H9 (cell line): ENCODE measurements at regions not wholly inside any gene's neighbourhood (a gene's known extent, or its start where the extent isn't known, plus 50 kb on each side); places are given as distances from the start of the nearest gene placed in this dataset.
"Not testable (repeated sequence)": the region's sequence is repeated elsewhere in the genome, so short reads cannot be mapped to it uniquely, and the experiment has no call there.

Experiments used
- DNase-seq: peaks from one replicate; pipeline ENCODE4 v3.0.0-alpha.2; 2017
- H2AFZ ChIP-seq: one replicate; pipeline ENCODE4 v1.6.1; 2013; ENCODE audit warnings: mild to moderate bottlenecking, low read length, control low read depth, moderate library complexity
- H2AK5ac ChIP-seq: 2 replicates; pipeline ENCODE4 v1.6.1; 2013; ENCODE audit warnings: low read length, control low read depth, mixed read lengths; ENCODE audit not compliant: insufficient read length
- H2BK120ac ChIP-seq: one replicate; pipeline ENCODE4 v1.6.1; 2013; ENCODE audit warnings: low read depth, mild to moderate bottlenecking, low read length, control low read depth, inconsistent platforms; ENCODE audit not compliant: poor library complexity, severe bottlenecking
- H2BK12ac ChIP-seq: 2 replicates; pipeline ENCODE4 v1.6.1; 2013; ENCODE audit warnings: low read length, control low read depth, mixed read lengths, low read depth; ENCODE audit not compliant: insufficient read length
- H2BK15ac ChIP-seq: 2 replicates; pipeline ENCODE4 v1.6.1; 2013; ENCODE audit warnings: low read depth, low read length, control low read depth
- H2BK20ac ChIP-seq: one replicate; pipeline ENCODE4 v1.6.1; 2013; ENCODE audit warnings: low read depth, mild to moderate bottlenecking, low read length, control low read depth, inconsistent platforms; ENCODE audit not compliant: poor library complexity, severe bottlenecking
- H2BK5ac ChIP-seq: 2 replicates; pipeline ENCODE4 v1.6.1; 2013; ENCODE audit warnings: low read length, control low read depth, mixed read lengths; ENCODE audit not compliant: insufficient read length
- H3K14ac ChIP-seq: 2 replicates; pipeline ENCODE4 v1.6.1; 2013; ENCODE audit warnings: low read length, control low read depth; ENCODE audit not compliant: insufficient read depth
- H3K18ac ChIP-seq: 2 replicates; pipeline ENCODE4 v1.6.1; 2013; ENCODE audit warnings: low read depth, mild to moderate bottlenecking, mixed read lengths, low read length, control low read depth; ENCODE audit not compliant: insufficient read length
- H3K23ac ChIP-seq: 2 replicates; pipeline ENCODE4 v1.6.1; 2013; ENCODE audit warnings: low read length, control low read depth, mixed read lengths, low read depth; ENCODE audit not compliant: insufficient read length
- H3K23me2 ChIP-seq: 2 replicates; pipeline ENCODE4 v1.6.1; 2013; ENCODE audit warnings: low read depth, mild to moderate bottlenecking, mixed read lengths, low read length, control low read depth; ENCODE audit not compliant: insufficient read length, poor library complexity, severe bottlenecking
- H3K27ac ChIP-seq: 2 replicates; pipeline ENCODE4 v1.5.1; 2013; ENCODE audit warnings: low read length, control low read depth, mixed read lengths, low read depth; ENCODE audit not compliant: insufficient read length
- H3K27me3 ChIP-seq: 2 replicates; pipeline ENCODE4 v1.6.1; 2013; ENCODE audit warnings: low read length, control low read depth, inconsistent platforms; ENCODE audit not compliant: insufficient read depth
- H3K4ac ChIP-seq: 2 replicates; pipeline ENCODE4 v1.6.1; 2013; ENCODE audit warnings: low read depth, mild to moderate bottlenecking, control low read depth, inconsistent platforms, low read length, moderate library complexity
- H3K4me1 ChIP-seq: 2 replicates; pipeline ENCODE4 v1.6.1; 2013; ENCODE audit warnings: low read length, control low read depth, inconsistent platforms; ENCODE audit not compliant: insufficient read depth
- H3K4me2 ChIP-seq: 2 replicates; pipeline ENCODE4 v1.6.1; 2013; ENCODE audit warnings: low read length, control low read depth, mixed read lengths; ENCODE audit not compliant: insufficient read length, insufficient read depth
- H3K56ac ChIP-seq: 2 replicates; pipeline ENCODE4 v1.6.1; 2013; ENCODE audit warnings: low read depth, mild to moderate bottlenecking, mixed read lengths, low read length, control low read depth; ENCODE audit not compliant: insufficient read length
- H3K79me1 ChIP-seq: 2 replicates; pipeline ENCODE4 v1.6.1; 2013; ENCODE audit warnings: low read depth, mild to moderate bottlenecking, moderate library complexity, low read length, control low read depth, inconsistent platforms; ENCODE audit not compliant: insufficient read depth, poor library complexity, severe bottlenecking
- H3K79me2 ChIP-seq: 2 replicates; pipeline ENCODE4 v1.6.1; 2013; ENCODE audit warnings: low read length, control low read depth, inconsistent platforms; ENCODE audit not compliant: insufficient read depth
- H3K9ac ChIP-seq: 2 replicates; pipeline ENCODE4 v1.6.1; 2013; ENCODE audit warnings: low read length, control low read depth, mixed read lengths; ENCODE audit not compliant: insufficient read length; ENCODE audit errors: extremely low read depth
- H3K9me3 ChIP-seq: one replicate; pipeline ENCODE4 v1.6.1; 2013; ENCODE audit warnings: low read depth, low read length, inconsistent platforms; ENCODE audit not compliant: control insufficient read depth
- H3T11ph ChIP-seq: one replicate; pipeline ENCODE4 v1.6.1; 2013; ENCODE audit warnings: mild to moderate bottlenecking, low read length, control low read depth, inconsistent platforms
- H4K20me1 ChIP-seq: one replicate; pipeline ENCODE4 v1.6.1; 2013; ENCODE audit not compliant: control insufficient read depth, insufficient read length, insufficient read depth
- H4K5ac ChIP-seq: 2 replicates; pipeline ENCODE4 v1.6.1; 2013; ENCODE audit warnings: low read depth, mild to moderate bottlenecking, mixed read lengths, low read length, control low read depth; ENCODE audit not compliant: insufficient read length
- H4K8ac ChIP-seq: replicated peaks from 2 replicates; pipeline ENCODE4 v1.6.1; 2013; ENCODE audit warnings: low read length, control low read depth, mixed read lengths, low read depth; ENCODE audit not compliant: insufficient read length
- H4K91ac ChIP-seq: 2 replicates; pipeline ENCODE4 v1.6.1; 2013; ENCODE audit warnings: low read depth, mild to moderate bottlenecking, moderate library complexity, mixed read lengths, low read length, control low read depth; ENCODE audit not compliant: insufficient read length
- H3K27ac Mint-ChIP-seq, 3 experiments: 2 replicates in 2 of 3; 3 replicates in 1 of 3; pipeline ENCODE4 v1.8.0; 2020 to 2021; ENCODE audit warnings: mixed read lengths in 3 of 3, mild to moderate bottlenecking in 1 of 3, moderate library complexity in 1 of 3
- H3K27me3 Mint-ChIP-seq: 2 replicates; pipeline ENCODE4 v1.8.0; 2021; ENCODE audit warnings: low read depth, mild to moderate bottlenecking, moderate library complexity, mixed read lengths
- H3K36me3 Mint-ChIP-seq, 3 experiments: 2 replicates in 2 of 3; 3 replicates in 1 of 3; pipeline ENCODE4 v1.8.0; 2020 to 2021; ENCODE audit warnings: low read depth in 3 of 3, mixed read lengths in 3 of 3; ENCODE audit not compliant: insufficient read depth in 1 of 3
- H3K4me1 Mint-ChIP-seq, 2 experiments: 2 replicates each; pipeline ENCODE4 v1.8.0; 2020; ENCODE audit warnings: mixed read lengths in 2 of 2
- H3K4me3 Mint-ChIP-seq, 2 experiments: 2 replicates in 1 of 2; 3 replicates in 1 of 2; pipeline ENCODE4 v1.8.0; 2020 to 2021; ENCODE audit warnings: mild to moderate bottlenecking in 2 of 2, mixed read lengths in 2 of 2, moderate library complexity in 1 of 2
- H3K9me3 Mint-ChIP-seq, 2 experiments: 2 replicates in 1 of 2; 3 replicates in 1 of 2; pipeline ENCODE4 v1.8.0; 2020; ENCODE audit warnings: mild to moderate bottlenecking in 2 of 2, mixed read lengths in 2 of 2, moderate library complexity in 1 of 2
- WGBS: extraction: QIAGEN DNeasy Blood & Tissue Kit; methylation state at CpG from one replicate; pipeline ENCODE4 v1.1.7; 2013; ENCODE audit warnings: missing lambda C conversion rate, low lambda C conversion rate, mixed read lengths; ENCODE audit not compliant: insufficient read length; ENCODE audit errors: extremely low coverage; 5-methylcytosine and 5-hydroxymethylcytosine counted together

GRCh38 chr9:42568942-42569556, 385.6 kb downstream of the SPATA31A6 start:
- H3K4me3 Mint-ChIP-seq, H2BK5ac ChIP-seq, H3K4ac ChIP-seq, H4K20me1 ChIP-seq, H3K23me2 ChIP-seq, H2BK120ac ChIP-seq, H3K27me3 ChIP-seq, H3T11ph ChIP-seq, H3K9me3 ChIP-seq, H3K27ac ChIP-seq, H3K79me2 ChIP-seq, H3K23ac ChIP-seq, H3K4me1 ChIP-seq, H2BK15ac ChIP-seq, H3K27me3 Mint-ChIP-seq, H3K9ac ChIP-seq, H3K56ac ChIP-seq, H2BK20ac ChIP-seq, DNase-seq, H3K18ac ChIP-seq, H4K5ac ChIP-seq, H4K91ac ChIP-seq, H3K4me1 Mint-ChIP-seq, H4K8ac ChIP-seq, H3K4me2 ChIP-seq, H2AFZ ChIP-seq, H2AK5ac ChIP-seq, H3K36me3 Mint-ChIP-seq, H3K14ac ChIP-seq, H3K79me1 ChIP-seq, H3K9me3 Mint-ChIP-seq, H3K27ac Mint-ChIP-seq, H2BK12ac ChIP-seq: not testable (repeated sequence)
- no CpG with 5 or more reads among the region's 34 CpGs for WGBS

GRCh38 chr9:42577851-42578250, 394.4 kb downstream of the SPATA31A6 start:
- not testable (repeated sequence) for H2BK20ac ChIP-seq, H3K23ac ChIP-seq, H3K4me1 Mint-ChIP-seq, H3K4me2 ChIP-seq, H3K4ac ChIP-seq, H3K27me3 Mint-ChIP-seq, H3K18ac ChIP-seq, H3K36me3 Mint-ChIP-seq, H3T11ph ChIP-seq, H3K23me2 ChIP-seq, H2BK15ac ChIP-seq, H4K5ac ChIP-seq, H3K9me3 Mint-ChIP-seq, H3K27me3 ChIP-seq, H3K14ac ChIP-seq, H2AK5ac ChIP-seq, H4K91ac ChIP-seq, H3K27ac ChIP-seq, H3K56ac ChIP-seq, H3K9ac ChIP-seq, H3K4me1 ChIP-seq, H4K20me1 ChIP-seq, H2BK120ac ChIP-seq, H2BK12ac ChIP-seq, H2AFZ ChIP-seq, H3K9me3 ChIP-seq, H2BK5ac ChIP-seq, H3K79me2 ChIP-seq, H3K27ac Mint-ChIP-seq, H4K8ac ChIP-seq, H3K4me3 Mint-ChIP-seq, H3K79me1 ChIP-seq
- DNase-seq: peak; percentile 9
- no CpG with 5 or more reads among the region's 8 CpGs for WGBS
